Liver (tissue), 8 donors: ENCODE measurements at regions not wholly inside any gene's neighbourhood (a gene's known extent, or its start where the extent isn't known, plus 50 kb on each side); places are given as distances from the start of the nearest gene placed in this dataset.

Source experiments
- DNase-seq: peaks from one replicate; pipeline ENCODE4 v3.0.0-alpha.2; 2017; ENCODE audit warnings: low spot score
- H3K27ac ChIP-seq, 2 donors: one replicate each; pipeline ENCODE4 v1.7.0; 2013; ENCODE audit warnings: inconsistent platforms in 2 of 2, low read length in 2 of 2, control low read depth in 1 of 2, low read depth in 1 of 2, mild to moderate bottlenecking in 1 of 2
- H3K27me3 ChIP-seq, 4 donors: one replicate each; pipeline versions ENCODE4 v1.6.1 to v1.7.0; 2013; ENCODE audit warnings: low read length in 3 of 4, inconsistent platforms in 1 of 4, mild to moderate bottlenecking in 1 of 4, moderate library complexity in 1 of 4; ENCODE audit not compliant: control insufficient read depth in 4 of 4, insufficient read depth in 4 of 4
- H3K36me3 ChIP-seq, 4 donors: one replicate each; pipeline versions ENCODE4 v1.6.1 to v1.7.0; 2013; ENCODE audit warnings: low read length in 3 of 4, mild to moderate bottlenecking in 3 of 4, low read depth in 1 of 4, moderate library complexity in 1 of 4; ENCODE audit not compliant: control insufficient read depth in 4 of 4, insufficient read depth in 3 of 4
- H3K4me1 ChIP-seq, 4 donors: one replicate each; pipeline versions ENCODE4 v1.6.1 to v1.7.0; 2013; ENCODE audit warnings: low read length in 3 of 4, mild to moderate bottlenecking in 3 of 4, moderate library complexity in 1 of 4; ENCODE audit not compliant: control insufficient read depth in 4 of 4, insufficient read depth in 4 of 4
- H3K4me3 ChIP-seq, 3 donors: one replicate each; pipeline versions ENCODE4 v1.6.1 to v1.7.0; 2013; ENCODE audit warnings: low read length in 3 of 3, control low read depth in 1 of 3, low read depth in 1 of 3, mild to moderate bottlenecking in 1 of 3
- H3K9ac ChIP-seq, 2 donors: one replicate each; pipeline ENCODE4 v1.7.0; 2013; ENCODE audit warnings: low read length in 2 of 2, mild to moderate bottlenecking in 2 of 2, moderate library complexity in 2 of 2, control low read depth in 1 of 2, low read depth in 1 of 2
- H3K9me3 ChIP-seq, 4 donors: one replicate each; pipeline versions ENCODE4 v1.6.1 to v1.7.0; 2013; ENCODE audit warnings: low read length in 3 of 4; ENCODE audit not compliant: control insufficient read depth in 4 of 4
- ATF3 ChIP-seq: IDR thresholded peaks from 2 replicates; pipeline ENCODE4 v1.6.1; 2016; ENCODE audit warnings: antibody characterized with exemption
- EGR1 ChIP-seq, 2 donors: IDR thresholded peaks; 2 replicates each; pipeline ENCODE4 v1.6.1; 2016 to 2018; ENCODE audit warnings: antibody characterized with exemption in 2 of 2, low read depth in 2 of 2
- FOXA1 ChIP-seq: IDR thresholded peaks from 2 replicates; pipeline ENCODE4 v1.6.1; 2016; ENCODE audit warnings: antibody characterized with exemption
- FOXA2 ChIP-seq: IDR thresholded peaks from 2 replicates; pipeline ENCODE4 v1.6.1; 2016; ENCODE audit warnings: antibody characterized with exemption
- GABPA ChIP-seq, 2 donors: IDR thresholded peaks in 1 of 2; conservative IDR thresholded peaks in 1 of 2; 2 replicates each; pipeline ENCODE4 v1.6.1; 2016; ENCODE audit warnings: antibody characterized with exemption in 2 of 2, mild to moderate bottlenecking in 1 of 2, moderate library complexity in 1 of 2
- HNF4A ChIP-seq, 2 donors: conservative IDR thresholded peaks; 2 replicates each; pipeline ENCODE4 v1.6.1; 2016; ENCODE audit warnings: antibody characterized with exemption in 2 of 2, mild to moderate bottlenecking in 2 of 2
- HNF4G ChIP-seq: IDR thresholded peaks from 2 replicates; pipeline ENCODE4 v1.6.1; 2016; ENCODE audit warnings: antibody characterized with exemption
- JUND ChIP-seq, 2 donors: IDR thresholded peaks; 2 replicates each; pipeline ENCODE4 v1.6.1; 2016; ENCODE audit warnings: antibody characterized with exemption in 2 of 2
- NR2F2 ChIP-seq: IDR thresholded peaks from 2 replicates; pipeline ENCODE4 v1.6.1; 2016; ENCODE audit warnings: antibody characterized with exemption
- RAD21 ChIP-seq, 2 donors: IDR thresholded peaks; 2 replicates each; pipeline ENCODE4 v1.6.1; 2016; ENCODE audit warnings: antibody characterized with exemption in 2 of 2, mild to moderate bottlenecking in 2 of 2
- RXRA ChIP-seq, 2 donors: IDR thresholded peaks; 2 replicates each; pipeline ENCODE4 v1.6.1; 2017 to 2018; ENCODE audit warnings: antibody characterized with exemption in 2 of 2, mild to moderate bottlenecking in 1 of 2
- SP1 ChIP-seq: IDR thresholded peaks from 2 replicates; pipeline ENCODE4 v1.6.1; 2018; ENCODE audit warnings: antibody characterized with exemption, mild to moderate bottlenecking
- TAF1 ChIP-seq: conservative IDR thresholded peaks from 2 replicates; pipeline ENCODE4 v1.6.1; 2016; ENCODE audit warnings: antibody characterized with exemption, mild to moderate bottlenecking
- YY1 ChIP-seq: IDR thresholded peaks from 2 replicates; pipeline ENCODE4 v1.6.1; 2016; ENCODE audit warnings: antibody characterized with exemption, mild to moderate bottlenecking
- ZBTB33 ChIP-seq: IDR thresholded peaks from 2 replicates; pipeline ENCODE4 v1.6.1; 2016; ENCODE audit warnings: antibody characterized with exemption
- WGBS: extraction: QIAGEN DNeasy Blood & Tissue Kit; methylation state at CpG from one replicate; pipeline ENCODE4 v1.1.7; 2013; 5-methylcytosine and 5-hydroxymethylcytosine counted together
- TF ChIP-seq, protein P1 (sequence below): IDR thresholded peaks from 2 replicates; pipeline ENCODE4 v1.6.1; 2016; ENCODE audit warnings: antibody characterized with exemption, mild to moderate bottlenecking
- TF ChIP-seq, protein P2 (sequence below): IDR thresholded peaks from 2 replicates; pipeline ENCODE4 v1.6.1; 2016; ENCODE audit warnings: antibody characterized with exemption
- TF ChIP-seq, protein P3 (sequence below): fragments of 150-350 bp; IDR thresholded peaks from 2 replicates; pipeline ENCODE4 v1.5.1; 2017; ENCODE audit warnings: improper control_type of control experiment, low read depth, low read length; ENCODE audit not compliant: missing input control
- donor health status: healthy.
- donor health status: healthy.
- donor health status: healthy.
- donor health status: healthy.
- donor health status: healthy.

DNA sequence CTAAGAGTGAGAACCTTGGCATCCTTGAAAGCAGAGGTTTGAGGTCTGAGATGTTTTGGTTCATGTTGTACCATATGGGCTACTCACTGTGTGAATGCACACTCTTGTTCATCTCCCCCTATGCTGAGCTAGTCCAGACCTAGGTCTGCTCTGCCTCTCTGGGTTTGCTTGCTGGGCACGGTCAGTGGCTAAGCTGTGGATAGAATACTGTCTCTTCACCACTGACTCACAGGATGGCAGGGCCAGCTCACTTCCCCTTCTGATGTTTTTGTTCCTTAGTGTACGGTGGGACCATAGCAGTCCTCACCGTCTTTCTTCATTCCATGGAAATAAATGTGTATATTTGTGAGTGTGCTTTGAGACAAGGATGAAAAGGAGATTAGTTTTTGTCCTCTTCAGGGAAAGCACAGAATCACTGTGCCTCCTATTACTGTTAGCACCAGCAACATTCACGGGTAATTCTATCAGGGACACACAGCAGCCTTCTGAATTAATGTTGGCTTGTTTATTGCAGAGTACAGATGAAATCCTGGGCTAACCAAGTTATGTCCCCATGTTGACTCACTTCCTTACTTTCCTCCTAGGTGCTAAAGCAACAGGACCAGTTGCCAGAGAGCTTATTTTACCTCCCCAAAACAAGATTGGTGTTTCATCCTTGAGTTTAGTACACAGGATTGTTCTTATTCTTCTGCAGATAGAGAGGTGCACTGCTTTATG, 56.9 kb upstream of the IVNS1ABP start:
- no peak for DNase-seq
- no peaks in the 10 kb centered on the region for H3K9me3 ChIP-seq
- H3K27me3 ChIP-seq, result no peaks in the 10 kb centered on the region
- TF ChIP-seq EGR1 (IDR thresholded peaks at IDR 0.05; ENCODE audit: low read depth in 2 of 2) (no peak), HNF4G (no peak), JUND (IDR thresholded peaks at IDR 0.05) (no peak), SP1 (no peak), FOXA1 (no peak), RXRA (IDR thresholded peaks at IDR 0.05) (no peak), TAF1 (no peak)
- TF ChIP-seq, protein P1, sequence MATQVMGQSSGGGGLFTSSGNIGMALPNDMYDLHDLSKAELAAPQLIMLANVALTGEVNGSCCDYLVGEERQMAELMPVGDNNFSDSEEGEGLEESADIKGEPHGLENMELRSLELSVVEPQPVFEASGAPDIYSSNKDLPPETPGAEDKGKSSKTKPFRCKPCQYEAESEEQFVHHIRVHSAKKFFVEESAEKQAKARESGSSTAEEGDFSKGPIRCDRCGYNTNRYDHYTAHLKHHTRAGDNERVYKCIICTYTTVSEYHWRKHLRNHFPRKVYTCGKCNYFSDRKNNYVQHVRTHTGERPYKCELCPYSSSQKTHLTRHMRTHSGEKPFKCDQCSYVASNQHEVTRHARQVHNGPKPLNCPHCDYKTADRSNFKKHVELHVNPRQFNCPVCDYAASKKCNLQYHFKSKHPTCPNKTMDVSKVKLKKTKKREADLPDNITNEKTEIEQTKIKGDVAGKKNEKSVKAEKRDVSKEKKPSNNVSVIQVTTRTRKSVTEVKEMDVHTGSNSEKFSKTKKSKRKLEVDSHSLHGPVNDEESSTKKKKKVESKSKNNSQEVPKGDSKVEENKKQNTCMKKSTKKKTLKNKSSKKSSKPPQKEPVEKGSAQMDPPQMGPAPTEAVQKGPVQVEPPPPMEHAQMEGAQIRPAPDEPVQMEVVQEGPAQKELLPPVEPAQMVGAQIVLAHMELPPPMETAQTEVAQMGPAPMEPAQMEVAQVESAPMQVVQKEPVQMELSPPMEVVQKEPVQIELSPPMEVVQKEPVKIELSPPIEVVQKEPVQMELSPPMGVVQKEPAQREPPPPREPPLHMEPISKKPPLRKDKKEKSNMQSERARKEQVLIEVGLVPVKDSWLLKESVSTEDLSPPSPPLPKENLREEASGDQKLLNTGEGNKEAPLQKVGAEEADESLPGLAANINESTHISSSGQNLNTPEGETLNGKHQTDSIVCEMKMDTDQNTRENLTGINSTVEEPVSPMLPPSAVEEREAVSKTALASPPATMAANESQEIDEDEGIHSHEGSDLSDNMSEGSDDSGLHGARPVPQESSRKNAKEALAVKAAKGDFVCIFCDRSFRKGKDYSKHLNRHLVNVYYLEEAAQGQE, result no peak
- no peak overlapping the region for H3K9ac ChIP-seq
- H3K4me1 ChIP-seq, result no peaks in the 10 kb centered on the region
- 80% methylated on average over 4 of the region's 4 CpGs for WGBS
- no peak overlapping the region for H3K4me3 ChIP-seq
- H3K36me3 ChIP-seq, result no peaks in the 10 kb centered on the region
- H3K27ac ChIP-seq, result peak overlapping the region; percentile 37 to 41

- Histone ChIP-seq H3K4me3 (no peak overlapping the region), H3K36me3 (no peaks in the 10 kb centered on the region), H3K9ac (no peak overlapping the region), H3K27me3 (no peaks in the 10 kb centered on the region), H3K9me3 (no peaks in the 10 kb centered on the region), H3K4me1 (no peaks in the 10 kb centered on the region), H3K27ac (no peak overlapping the region)
- DNase-seq, result no peak
- 92% methylated on average over 4 of the region's 4 CpGs for WGBS
- no peak for TF ChIP-seq FOXA1
- TF ChIP-seq, protein P2, sequence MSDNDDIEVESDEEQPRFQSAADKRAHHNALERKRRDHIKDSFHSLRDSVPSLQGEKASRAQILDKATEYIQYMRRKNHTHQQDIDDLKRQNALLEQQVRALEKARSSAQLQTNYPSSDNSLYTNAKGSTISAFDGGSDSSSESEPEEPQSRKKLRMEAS, result no peak
- no peak for TF ChIP-seq NR2F2
- no peak for TF ChIP-seq HNF4A (conservative IDR thresholded peaks at IDR 0.05)
- no peak for TF ChIP-seq GABPA (IDR thresholded peaks at IDR 0.05 in 1 of 2, conservative IDR thresholded peaks at IDR 0.05 in 1 of 2)
- TF ChIP-seq, protein P3, sequence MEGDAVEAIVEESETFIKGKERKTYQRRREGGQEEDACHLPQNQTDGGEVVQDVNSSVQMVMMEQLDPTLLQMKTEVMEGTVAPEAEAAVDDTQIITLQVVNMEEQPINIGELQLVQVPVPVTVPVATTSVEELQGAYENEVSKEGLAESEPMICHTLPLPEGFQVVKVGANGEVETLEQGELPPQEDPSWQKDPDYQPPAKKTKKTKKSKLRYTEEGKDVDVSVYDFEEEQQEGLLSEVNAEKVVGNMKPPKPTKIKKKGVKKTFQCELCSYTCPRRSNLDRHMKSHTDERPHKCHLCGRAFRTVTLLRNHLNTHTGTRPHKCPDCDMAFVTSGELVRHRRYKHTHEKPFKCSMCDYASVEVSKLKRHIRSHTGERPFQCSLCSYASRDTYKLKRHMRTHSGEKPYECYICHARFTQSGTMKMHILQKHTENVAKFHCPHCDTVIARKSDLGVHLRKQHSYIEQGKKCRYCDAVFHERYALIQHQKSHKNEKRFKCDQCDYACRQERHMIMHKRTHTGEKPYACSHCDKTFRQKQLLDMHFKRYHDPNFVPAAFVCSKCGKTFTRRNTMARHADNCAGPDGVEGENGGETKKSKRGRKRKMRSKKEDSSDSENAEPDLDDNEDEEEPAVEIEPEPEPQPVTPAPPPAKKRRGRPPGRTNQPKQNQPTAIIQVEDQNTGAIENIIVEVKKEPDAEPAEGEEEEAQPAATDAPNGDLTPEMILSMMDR, result no peak
- TF ChIP-seq, protein P1, result no peak
- no peak for TF ChIP-seq SP1
- TF ChIP-seq ZBTB33, result no peak
- TF ChIP-seq RAD21 (IDR thresholded peaks at IDR 0.05), result no peak
- TF ChIP-seq JUND (IDR thresholded peaks at IDR 0.05), result no peak
- TF ChIP-seq TAF1, result no peak
- TF ChIP-seq HNF4G, result no peak
- TF ChIP-seq ATF3, result no peak
- no peak for TF ChIP-seq RXRA (IDR thresholded peaks at IDR 0.05)
- no peak for TF ChIP-seq FOXA2
- no peak for TF ChIP-seq EGR1 (IDR thresholded peaks at IDR 0.05; ENCODE audit: low read depth in 2 of 2)
- no peak for TF ChIP-seq YY1
Observed at GRCh38 chr1:185369786-185370185, 52.7 kb upstream of the IVNS1ABP start.
